ENCODE measurements at regions not wholly inside any gene's neighbourhood (a gene's known extent, or its start where the extent isn't known, plus 50 kb on each side); places are given as distances from the start of the nearest gene placed in this dataset.
"Not testable (repeated sequence)": the region's sequence is repeated elsewhere in the genome, so short reads cannot be mapped to it uniquely, and the experiment has no call there.

DNA sequence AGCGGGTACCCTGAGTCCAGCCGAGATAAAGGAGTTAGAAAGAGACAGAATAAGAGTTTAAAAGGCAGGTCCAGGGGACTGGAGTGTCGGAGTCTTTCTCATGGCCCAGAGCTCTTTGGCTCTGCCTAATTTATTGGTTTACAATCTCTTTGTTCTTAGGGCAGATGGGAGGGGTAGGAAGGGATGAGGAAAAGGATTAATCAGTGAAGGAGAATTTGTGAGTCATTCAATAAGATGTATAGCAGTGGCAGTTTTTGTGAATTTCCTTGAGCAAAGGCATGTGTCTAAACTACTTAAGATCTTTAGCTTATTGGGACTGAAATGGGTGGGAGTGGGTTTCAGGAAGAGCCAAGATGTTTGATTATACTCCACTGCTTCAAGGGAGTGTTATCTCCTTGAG is 1671.7 kb downstream of the EFNA5 start:
- TF ChIP-seq, protein P1, sequence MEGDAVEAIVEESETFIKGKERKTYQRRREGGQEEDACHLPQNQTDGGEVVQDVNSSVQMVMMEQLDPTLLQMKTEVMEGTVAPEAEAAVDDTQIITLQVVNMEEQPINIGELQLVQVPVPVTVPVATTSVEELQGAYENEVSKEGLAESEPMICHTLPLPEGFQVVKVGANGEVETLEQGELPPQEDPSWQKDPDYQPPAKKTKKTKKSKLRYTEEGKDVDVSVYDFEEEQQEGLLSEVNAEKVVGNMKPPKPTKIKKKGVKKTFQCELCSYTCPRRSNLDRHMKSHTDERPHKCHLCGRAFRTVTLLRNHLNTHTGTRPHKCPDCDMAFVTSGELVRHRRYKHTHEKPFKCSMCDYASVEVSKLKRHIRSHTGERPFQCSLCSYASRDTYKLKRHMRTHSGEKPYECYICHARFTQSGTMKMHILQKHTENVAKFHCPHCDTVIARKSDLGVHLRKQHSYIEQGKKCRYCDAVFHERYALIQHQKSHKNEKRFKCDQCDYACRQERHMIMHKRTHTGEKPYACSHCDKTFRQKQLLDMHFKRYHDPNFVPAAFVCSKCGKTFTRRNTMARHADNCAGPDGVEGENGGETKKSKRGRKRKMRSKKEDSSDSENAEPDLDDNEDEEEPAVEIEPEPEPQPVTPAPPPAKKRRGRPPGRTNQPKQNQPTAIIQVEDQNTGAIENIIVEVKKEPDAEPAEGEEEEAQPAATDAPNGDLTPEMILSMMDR (IDR thresholded peaks at IDR 0.05; ENCODE audit: insufficient read depth, low read depth, low read length): not testable (repeated sequence)
- not testable (repeated sequence) for TF ChIP-seq EZH2 (IDR thresholded peaks at IDR 0.05; ENCODE audit: insufficient read depth, low read length)

Measured in astrocyte (in vitro differentiated cells and primary cell).